NCI-H2171 (cell line): ENCODE measurements at regions not wholly inside any gene's neighbourhood (a gene's known extent, or its start where the extent isn't known, plus 50 kb on each side); places are given as distances from the start of the nearest gene placed in this dataset.
"Not testable (repeated sequence)": the region's sequence is repeated elsewhere in the genome, so short reads cannot be mapped to it uniquely, and the experiment has no call there.

ENCODE experiments used
- DNase-seq: peaks from one replicate; lab custom pipeline; 2025; lab: John Stamatoyannopoulos, UW

DNA sequence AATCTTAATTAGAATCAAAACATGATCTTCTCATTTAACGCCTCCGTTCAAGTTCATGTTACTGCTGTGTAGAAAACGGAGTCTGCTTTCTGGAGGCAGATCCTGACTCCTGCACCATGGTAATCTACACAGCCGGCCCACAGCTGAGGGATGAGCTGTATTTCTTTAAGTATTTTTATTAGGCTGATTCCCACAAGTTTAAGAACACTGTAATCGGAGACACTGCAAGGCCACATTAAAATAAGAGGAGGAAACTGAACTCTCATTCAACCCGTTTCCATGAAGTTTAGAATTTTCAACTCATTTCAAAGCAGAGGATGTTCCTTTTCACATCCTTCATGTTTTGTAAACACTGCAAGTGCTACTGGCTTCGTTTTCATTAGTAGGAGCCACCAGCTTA lies 372.2 kb downstream of the NFIB start:
- no peak for DNase-seq

GRCh38 chr9:13939701-13940490 lies 374.0 kb downstream of the NFIB start:
- DNase-seq, result no peak

DNA sequence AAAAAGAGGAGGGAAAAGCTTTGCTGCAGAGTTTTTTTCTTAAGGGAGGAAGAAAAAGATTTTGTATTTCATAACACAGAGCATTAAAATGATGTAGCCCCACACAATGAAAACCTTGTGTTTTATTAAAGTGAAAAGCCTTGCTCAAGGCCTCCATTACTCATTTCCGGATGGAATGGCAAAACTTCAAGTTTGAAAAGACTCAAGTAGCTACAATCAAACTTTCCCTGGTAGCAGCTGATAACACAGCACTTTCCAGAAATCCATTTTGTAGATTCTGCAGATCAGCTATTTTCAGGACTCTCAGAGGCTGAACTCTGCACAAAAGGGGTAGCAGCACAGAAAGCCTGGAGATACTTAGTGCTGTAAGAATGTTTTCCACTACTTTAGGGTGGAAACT lies 374.8 kb downstream of the NFIB start:
- no peak for DNase-seq

DNA sequence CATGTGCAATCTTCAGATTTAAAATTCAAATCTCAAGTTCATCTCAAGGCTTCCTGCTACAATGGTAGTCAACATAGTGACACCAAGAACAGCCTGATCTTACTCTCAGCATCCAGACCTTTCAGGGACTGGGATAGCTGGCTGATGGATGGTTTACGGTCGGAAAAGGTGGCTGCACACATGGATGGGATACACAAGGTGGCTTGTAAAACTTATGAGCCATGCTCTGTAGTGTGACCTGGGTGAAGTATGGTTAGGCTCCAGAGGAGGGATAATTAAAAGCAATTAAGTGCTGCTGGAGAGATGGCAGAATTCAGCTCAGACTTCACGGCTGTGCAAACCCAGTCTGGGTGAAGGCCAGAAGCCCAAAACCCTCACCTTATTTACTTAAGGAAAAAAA lies 379.5 kb downstream of the NFIB start:
- no peak for DNase-seq

GRCh38 chr9:13933268-13933656 lies 380.7 kb downstream of the NFIB start:
- no peak for DNase-seq

- DNase-seq, result no peak
Measured at GRCh38 chr9:13932528-13933267, 381.2 kb downstream of the NFIB start.

- no peak for DNase-seq
Measured at GRCh38 chr9:13929013-13929412, 384.9 kb downstream of the NFIB start.

DNA sequence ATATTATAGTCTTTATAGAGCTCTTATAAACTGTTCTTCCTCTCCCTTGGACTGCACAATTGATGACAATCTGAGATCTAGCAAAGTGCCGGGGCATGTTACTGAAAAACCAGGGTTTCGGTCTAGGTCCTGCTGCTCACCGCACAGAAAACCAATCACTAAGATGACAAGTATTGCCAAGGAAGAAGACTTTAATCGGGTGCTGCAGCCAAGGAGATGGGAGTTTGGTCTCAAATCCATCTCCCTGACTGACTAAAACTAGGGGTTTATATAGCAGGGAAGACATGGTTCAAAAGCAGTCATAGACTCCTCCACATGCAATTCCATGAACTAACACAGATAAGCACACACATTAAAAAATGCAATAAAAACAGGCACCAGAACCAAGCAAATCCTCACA lies 390.6 kb downstream of the NFIB start:
- DNase-seq, result no peak

DNA sequence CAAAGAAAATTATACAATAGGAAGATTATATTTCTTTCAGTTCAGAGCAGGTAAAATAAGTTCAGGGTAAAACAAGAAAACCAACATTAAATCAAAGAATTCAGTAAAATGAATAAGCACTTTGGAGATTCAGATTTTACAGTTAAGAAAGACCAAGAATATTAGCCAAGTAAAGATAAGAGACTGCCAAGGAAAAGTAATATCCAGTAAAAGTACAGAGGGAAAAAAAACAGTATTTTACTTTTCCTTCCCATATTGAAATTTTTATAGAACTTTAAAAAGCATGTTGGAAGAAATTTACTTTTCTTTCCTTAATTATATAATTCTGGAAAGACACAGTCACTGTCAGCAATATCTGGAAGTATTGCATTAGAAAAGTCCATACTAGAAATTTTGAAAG lies 393.4 kb downstream of the NFIB start:
- no peak for DNase-seq

DNA sequence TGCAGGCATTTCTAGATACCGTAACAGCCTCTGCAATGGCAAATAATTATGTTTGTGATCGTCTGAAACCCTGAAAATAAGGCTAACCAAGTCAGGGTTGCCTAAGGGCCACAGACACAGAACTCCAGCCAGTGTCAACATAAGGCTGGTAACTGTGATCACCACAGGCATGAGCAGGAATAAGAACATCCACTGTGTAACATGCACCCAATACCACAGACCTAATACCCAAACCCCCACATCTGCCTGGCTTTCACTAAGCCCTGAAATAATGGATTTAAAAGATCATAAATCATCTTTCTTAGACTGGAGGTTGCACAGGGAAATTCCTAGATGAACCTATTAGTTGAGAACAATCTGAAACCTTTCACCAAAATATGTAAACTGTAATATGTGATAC lies 394.5 kb downstream of the NFIB start:
- no peak for DNase-seq

- no peak for DNase-seq
Measured at GRCh38 chr9:13917534-13917933, 396.4 kb downstream of the NFIB start.

GRCh38 chr9:13915591-13916301 lies 398.2 kb downstream of the NFIB start:
- DNase-seq, result no peak

GRCh38 chr9:13915131-13915530 lies 398.8 kb downstream of the NFIB start:
- DNase-seq, result no peak

DNA sequence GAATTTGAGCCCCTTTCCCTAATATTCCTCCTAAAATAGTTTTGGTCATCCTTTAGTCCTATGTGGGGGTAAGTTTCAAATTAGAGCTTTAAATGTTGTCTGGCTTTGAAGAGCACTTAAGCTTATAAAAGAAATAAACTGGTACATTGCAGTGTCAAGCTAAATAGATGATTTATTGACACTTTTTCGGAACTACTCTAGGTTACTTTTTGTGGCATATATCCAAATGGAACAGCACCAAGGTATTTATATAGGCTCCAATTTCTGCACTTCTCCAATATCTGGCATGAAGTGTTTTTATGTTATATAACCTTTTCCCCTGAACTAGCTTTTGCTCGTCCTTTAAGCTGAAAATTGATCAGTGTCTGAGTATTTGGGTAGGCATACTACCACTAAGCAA lies 402.5 kb downstream of the NFIB start:
- no peak for DNase-seq

- not testable (repeated sequence) for DNase-seq
Measured at GRCh38 chr9:13907842-13908241, 406.1 kb downstream of the NFIB start.

DNA sequence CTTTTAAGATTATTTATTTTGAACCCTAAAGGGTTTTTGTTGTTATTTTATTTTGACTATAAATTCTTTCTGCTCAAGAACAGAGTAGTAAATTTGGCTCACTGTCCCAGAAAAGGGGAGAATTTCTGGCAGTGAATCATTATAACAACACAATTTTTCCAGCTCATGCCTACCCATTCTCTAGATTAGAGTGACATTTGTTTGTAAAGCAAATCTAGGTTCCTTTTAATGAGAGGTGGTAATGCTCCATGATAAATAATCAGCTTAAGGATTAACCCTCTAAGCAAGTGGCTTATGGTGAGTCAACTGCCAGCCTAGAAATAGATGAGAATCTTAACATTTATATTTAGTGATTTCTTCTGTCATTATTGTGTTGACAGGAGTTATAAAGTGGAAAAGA lies 409.2 kb downstream of the NFIB start:
- no peak for DNase-seq

DNA sequence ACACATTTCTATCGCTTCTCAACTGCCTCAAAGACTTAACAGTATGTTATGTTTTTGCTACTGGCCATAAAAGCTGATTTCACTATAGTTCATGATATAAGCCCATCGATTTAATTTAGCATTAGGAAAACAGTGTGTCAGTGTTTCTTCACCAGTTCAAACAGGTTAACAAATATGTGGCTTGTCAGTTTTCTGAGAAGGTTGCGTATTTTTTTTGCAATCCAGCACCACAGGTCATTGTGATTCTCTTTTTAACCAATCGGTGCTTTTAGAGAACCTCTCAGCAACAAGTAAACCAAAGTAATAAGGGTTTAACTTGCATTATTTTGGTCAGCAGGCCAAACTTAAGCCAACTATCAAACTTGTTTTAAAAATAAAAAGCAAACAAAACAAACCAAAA lies 409.6 kb downstream of the NFIB start:
- DNase-seq, result no peak

DNA sequence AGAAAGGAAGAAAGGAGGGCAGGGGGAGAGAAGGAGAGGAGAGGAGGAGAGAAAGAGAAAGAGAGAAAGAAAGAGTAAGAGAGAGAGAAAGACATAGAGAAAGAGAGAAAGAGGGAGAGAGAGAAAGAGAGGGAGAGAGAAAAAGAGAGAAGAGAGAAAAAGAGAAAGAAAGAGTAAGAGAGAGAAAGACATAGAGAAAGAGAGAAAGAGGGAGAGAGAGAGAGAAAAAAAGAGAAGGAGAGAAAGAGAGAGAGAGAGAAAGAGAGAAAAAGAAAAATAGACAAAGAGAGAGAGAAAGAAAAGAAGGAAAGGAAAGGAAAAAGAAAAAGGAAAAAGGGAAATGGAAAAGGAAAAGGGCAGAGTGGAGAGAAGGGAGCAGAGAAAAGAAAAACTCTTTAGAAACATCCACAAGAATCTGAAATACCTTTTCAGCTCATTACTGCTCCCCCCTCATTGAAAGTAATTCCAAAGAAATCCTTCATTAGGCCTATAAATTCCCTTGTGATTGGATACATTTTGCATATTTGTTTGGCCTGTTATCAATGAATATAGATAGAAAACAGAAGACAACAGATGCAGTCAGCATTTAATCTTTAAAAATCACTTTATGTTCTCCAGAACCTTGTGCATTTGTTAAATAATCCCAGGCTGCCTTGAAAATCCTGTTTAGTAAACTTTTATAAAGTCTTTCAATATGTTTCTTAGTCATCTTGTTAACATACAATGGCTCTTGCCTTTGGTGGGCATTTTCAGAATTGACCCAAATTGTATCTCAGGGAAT lies 411.5 kb downstream of the NFIB start:
- no peak for DNase-seq

- no peak for DNase-seq
Measured at GRCh38 chr9:13901176-13901575, 412.8 kb downstream of the NFIB start.

GRCh38 chr9:13900449-13900848 lies 413.5 kb downstream of the NFIB start:
- DNase-seq, result no peak

DNA sequence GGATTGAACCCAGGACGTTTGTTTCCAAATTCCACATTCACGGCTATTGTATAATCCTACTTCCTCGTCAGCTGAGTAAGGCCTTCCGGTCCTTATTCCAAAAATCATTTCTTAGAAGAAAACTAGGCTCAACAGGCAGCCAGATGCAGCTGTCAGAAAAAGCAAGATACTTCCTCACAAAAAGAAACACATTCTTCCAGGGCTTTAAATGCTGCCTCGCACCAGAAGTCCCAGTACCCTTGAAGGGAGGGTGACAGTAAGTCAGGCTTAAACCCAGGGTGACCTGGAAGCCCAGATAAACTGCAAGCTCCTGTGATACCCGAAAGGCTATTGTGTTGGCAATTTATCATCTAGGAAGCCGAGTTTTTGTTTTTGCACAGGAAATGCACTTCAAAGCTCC lies 414.0 kb downstream of the NFIB start:
- DNase-seq, result no peak

DNA sequence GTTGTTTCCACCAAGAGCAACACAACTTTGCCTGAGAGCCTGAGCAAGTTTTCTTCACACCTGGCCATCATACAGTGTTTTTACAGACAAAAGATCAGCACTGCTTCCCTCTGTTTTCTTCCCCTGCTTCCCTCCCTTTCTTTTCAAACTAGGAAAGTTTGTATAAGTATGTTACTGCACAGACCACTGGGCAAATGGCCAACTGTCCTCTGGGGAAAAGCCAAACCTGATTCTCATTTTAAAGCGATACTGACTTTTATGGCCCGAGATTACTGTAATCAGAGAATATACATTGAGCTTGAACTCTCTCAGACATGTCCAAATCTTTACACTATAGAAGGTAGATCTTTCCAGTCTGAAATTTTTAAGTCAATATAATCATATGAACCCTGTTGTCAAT lies 415.0 kb downstream of the NFIB start:
- no peak for DNase-seq
